GM18498 (cell line): ENCODE measurements at regions not wholly inside any gene's neighbourhood (a gene's known extent, or its start where the extent isn't known, plus 50 kb on each side); places are given as distances from the start of the nearest gene placed in this dataset.
"Not testable (repeated sequence)": the region's sequence is repeated elsewhere in the genome, so short reads cannot be mapped to it uniquely, and the experiment has no call there.

Source experiments
- ATAC-seq: cut with Tn5 transposase; IDR thresholded peaks from one replicate; pipeline ENCODE4 v1.9.1; 2021; ENCODE audit warnings: mild to moderate bottlenecking, moderate library complexity; ENCODE audit not compliant: unreplicated experiment

GRCh38 chr6:23821141-23821540 lies 304.9 kb upstream of the NRSN1 start:
- ATAC-seq, result not testable (repeated sequence)

- no peak for ATAC-seq
These were observed 302.6 kb upstream of the NRSN1 start for GRCh38 chr6:23823421-23823820.

DNA sequence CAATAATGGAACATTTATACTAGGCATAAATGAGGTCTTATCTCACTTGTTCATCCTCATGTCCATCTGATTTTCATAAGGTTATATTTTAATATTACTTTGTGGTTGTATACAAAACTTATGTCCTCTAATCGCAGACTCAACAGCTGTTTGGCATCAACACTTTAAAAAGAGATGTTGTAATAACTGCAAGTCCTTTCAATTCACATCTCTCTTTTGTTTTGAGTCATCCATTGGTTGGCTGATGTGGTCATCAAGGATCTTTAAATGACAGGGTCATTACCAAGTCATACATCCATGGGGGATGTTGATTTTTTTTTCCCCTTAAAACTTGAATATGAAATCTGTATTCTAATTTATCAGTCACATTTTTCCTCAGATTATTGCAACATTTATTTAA lies 299.4 kb upstream of the NRSN1 start:
- no peak for ATAC-seq

- ATAC-seq, result no peak
These were observed 297.2 kb upstream of the NRSN1 start for GRCh38 chr6:23828861-23829260.

DNA sequence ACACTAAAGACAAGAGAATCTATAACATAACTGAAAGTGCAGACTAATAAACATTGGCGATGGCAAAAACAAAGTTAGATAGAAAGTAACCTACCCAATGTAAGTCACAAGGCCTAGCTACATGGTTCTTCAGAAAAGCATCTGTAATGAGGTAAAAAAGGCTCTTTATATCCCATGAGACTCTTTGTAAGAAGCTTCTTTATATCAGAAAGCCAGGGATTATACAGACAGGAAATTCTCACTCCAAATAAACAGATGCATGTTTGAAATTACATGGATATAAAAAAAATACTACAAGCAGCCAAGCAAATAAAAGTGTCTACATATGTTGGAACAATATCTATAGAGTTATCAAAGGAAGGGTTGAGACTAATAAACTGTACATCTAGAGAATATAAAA lies 284.9 kb upstream of the NRSN1 start:
- no peak for ATAC-seq

- no peak for ATAC-seq
These were observed 283.3 kb upstream of the NRSN1 start for GRCh38 chr6:23842760-23843159.

DNA sequence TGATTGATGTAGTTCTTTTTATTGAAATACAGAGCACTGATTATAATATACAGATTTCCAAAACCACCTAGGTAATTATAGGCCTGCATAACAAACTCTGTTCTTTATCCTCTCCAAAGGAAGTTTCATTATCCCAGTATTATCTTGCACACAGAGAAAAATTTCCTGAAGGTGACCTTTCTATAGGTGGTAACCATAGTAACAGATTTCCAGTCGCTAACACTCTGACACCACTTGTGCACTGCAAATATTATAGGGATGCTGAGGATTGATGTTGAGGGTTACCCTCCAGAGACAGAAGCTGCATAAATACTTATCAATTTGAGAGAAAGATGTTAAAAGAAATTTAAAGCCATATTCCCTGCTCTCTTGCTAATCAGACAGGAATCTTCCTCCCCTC lies 274.5 kb upstream of the NRSN1 start:
- ATAC-seq, result no peak

- ATAC-seq, result not testable (repeated sequence)
These were observed 272.4 kb upstream of the NRSN1 start for GRCh38 chr6:23853566-23854133.

DNA sequence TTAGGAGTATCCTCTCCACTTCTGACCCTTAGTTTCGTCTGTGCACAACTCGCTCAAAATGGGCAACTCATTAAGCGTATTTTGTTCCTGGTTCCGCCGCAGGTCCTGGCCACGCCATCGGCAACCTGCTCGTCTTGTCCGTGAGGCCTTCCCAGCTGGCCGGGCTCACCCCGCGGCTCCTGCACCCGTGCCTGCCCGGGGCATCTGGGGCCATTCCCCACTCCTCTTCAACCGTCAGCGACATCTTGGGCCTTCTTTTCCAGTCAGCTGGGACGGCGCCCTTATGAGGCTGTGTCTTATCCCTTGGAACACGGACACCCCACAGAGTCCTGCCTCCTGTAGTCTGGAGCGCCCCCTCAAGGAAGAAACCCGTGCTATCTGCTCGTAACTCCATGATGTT lies 271.9 kb upstream of the NRSN1 start:
- ATAC-seq, result not testable (repeated sequence)

GRCh38 chr6:23855497-23856116 lies 270.4 kb upstream of the NRSN1 start:
- ATAC-seq, result no peak

GRCh38 chr6:23870496-23870895 lies 255.5 kb upstream of the NRSN1 start:
- ATAC-seq, result no peak

DNA sequence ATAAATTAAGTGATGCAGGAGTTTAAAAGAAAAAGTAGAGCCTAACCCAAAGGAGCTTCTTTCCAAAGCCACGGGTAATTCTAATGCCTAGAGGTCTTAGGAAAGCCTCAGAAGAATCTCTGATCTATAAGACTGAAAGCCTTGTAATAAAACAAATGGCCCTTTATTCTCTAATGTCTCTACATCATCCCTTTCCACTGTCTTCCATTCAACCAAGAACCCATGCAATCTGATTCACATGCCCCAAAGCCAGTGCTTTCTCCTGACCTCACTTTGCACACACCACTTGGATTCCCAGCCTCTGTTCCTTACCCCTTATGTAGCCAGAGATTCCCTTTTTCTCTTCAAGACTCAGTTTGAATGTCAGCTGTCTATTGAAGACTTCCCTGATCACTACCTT lies 252.9 kb upstream of the NRSN1 start:
- ATAC-seq, result no peak

GRCh38 chr6:23875006-23875405 lies 251.0 kb upstream of the NRSN1 start:
- ATAC-seq, result no peak

GRCh38 chr6:23879816-23880215 lies 246.2 kb upstream of the NRSN1 start:
- ATAC-seq, result no peak

GRCh38 chr6:23890543-23891227 lies 235.3 kb upstream of the NRSN1 start:
- no peak for ATAC-seq

GRCh38 chr6:23905133-23905815 lies 220.7 kb upstream of the NRSN1 start:
- no peak for ATAC-seq

DNA sequence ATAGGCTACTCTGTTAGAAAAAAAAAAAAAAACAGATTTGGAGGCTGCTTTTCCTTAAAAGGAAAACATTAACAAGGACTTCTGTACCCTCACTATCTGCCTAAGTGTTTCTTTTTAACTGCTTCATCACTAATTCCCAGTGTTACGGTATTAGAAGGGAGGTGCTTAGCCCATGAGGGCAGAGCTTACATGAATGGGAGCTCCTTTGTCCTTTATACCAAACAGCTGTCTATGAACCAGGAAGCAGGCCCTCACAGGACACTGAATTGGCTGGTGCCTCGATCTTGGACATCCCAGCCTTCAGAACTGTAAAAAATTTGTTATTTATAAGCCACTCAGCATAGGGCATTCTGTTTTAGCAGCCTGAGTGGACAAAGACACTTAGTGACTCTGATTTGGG lies 215.6 kb upstream of the NRSN1 start:
- ATAC-seq, result no peak

DNA sequence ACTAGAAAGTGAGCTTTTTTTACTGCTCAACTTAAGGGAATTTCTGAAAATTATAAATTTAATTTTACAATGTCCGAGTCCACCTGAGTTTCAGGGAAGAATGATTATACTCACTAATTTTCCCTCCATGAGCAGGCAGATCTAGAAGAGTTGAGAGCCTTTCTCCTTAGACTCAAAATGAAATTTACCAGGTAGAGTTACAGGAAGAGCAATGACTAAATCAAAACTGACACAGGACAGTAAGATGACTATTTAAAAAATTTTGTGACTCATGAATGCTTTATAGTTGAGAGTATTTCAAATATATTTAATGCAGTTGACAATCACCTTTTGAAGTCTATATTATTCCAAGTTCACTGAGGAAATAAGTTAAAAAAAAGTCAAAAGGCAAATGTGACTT lies 198.1 kb upstream of the NRSN1 start:
- ATAC-seq, result no peak

- no peak for ATAC-seq
These were observed 196.8 kb upstream of the NRSN1 start for GRCh38 chr6:23929201-23929600.

GRCh38 chr6:23940466-23940865 lies 185.5 kb upstream of the NRSN1 start:
- no peak for ATAC-seq

DNA sequence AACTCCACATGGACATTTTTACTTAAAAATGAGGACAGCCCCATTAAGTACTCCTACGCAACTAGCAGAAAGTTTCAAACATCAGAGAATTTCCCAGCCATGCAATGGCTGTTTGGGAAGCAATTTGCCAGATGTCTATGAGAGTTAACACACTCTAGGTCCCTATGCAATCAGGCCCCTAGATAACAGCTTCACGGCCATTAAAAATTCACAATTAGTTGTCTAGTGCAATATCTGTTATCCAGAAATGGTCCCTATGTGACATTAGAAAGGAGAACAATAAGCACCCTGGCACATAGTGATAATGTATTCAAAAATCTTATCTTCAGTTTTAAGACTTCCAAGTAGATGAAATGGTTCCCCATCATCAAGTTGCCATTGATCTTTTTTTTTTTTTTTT lies 174.3 kb upstream of the NRSN1 start:
- ATAC-seq, result no peak

GRCh38 chr6:23952245-23952644 lies 173.8 kb upstream of the NRSN1 start:
- ATAC-seq, result no peak
